GM12892 (cell line): ENCODE measurements at regions not wholly inside any gene's neighbourhood (a gene's known extent, or its start where the extent isn't known, plus 50 kb on each side); places are given as distances from the start of the nearest gene placed in this dataset.

Experiments used
- POLR2A ChIP-seq: IDR thresholded peaks from 2 replicates; pipeline ENCODE4 v1.6.1; 2011; ENCODE audit warnings: low read depth, low read length, control low read depth
- POLR2AphosphoS5 ChIP-seq: IDR thresholded peaks from 2 replicates; pipeline ENCODE4 v1.6.1; 2011; ENCODE audit warnings: low read depth, low read length, control low read depth

GRCh38 chrX:148380650-148381561 is 119.5 kb upstream of the AFF2 start:
- TF ChIP-seq POLR2A (no peak), POLR2AphosphoS5 (no peak)
